Panc1 (cell line): ENCODE measurements at regions not wholly inside any gene's neighbourhood (a gene's known extent, or its start where the extent isn't known, plus 50 kb on each side); places are given as distances from the start of the nearest gene placed in this dataset.

Source experiments
- ATAC-seq: fragments of 200-7000 bp; cut with Tn5 transposase; 2 replicates; pipeline ENCODE4 v1.9.1; 2020; ENCODE audit warnings: mild to moderate bottlenecking, moderate library complexity
- BruUV-seq: library from RNA; stranded (reverse); fragments of 400-500 nt; replicated peaks from 2 replicates; lab custom pipeline; 2021; lab: Mats Ljungman, UMichigan
- CTCF ChIA-PET: fragments of 300-600 bp; sonication (Branson Sonifier 250); formaldehyde crosslinking; loops from one replicate; lab custom pipeline; 2022; ENCODE audit warnings: antibody characterized with exemption; lab: Charles Lee
- POLR2A ChIA-PET: fragments of 300-600 bp; sonication (Branson Sonifier 250); formaldehyde crosslinking; loops from one replicate; lab custom pipeline; 2022; ENCODE audit warnings: antibody characterized with exemption; lab: Charles Lee
- DNase-seq: peaks from one replicate; pipeline ENCODE4 v3.0.0-alpha.2; 2010; ENCODE audit warnings: low read depth, low spot score
- H3K27ac ChIP-seq: 2 replicates; pipeline ENCODE4 v1.5.1; 2011; ENCODE audit warnings: mild to moderate bottlenecking, low read length, inconsistent platforms
- H3K27me3 ChIP-seq: fragments of 200-500 bp; sonication (Bioruptor generic); 2 replicates; pipeline ENCODE4 v1.6.0; 2014; ENCODE audit warnings: low read length, inconsistent platforms; ENCODE audit not compliant: control insufficient read depth, insufficient read depth
- H3K36me3 ChIP-seq: fragments of 200-500 bp; sonication (Bioruptor generic); 2 replicates; pipeline ENCODE4 v1.5.1; 2014; ENCODE audit warnings: inconsistent platforms, mild to moderate bottlenecking, low read length, moderate library complexity; ENCODE audit not compliant: control insufficient read depth, insufficient read depth
- H3K4me1 ChIP-seq: 2 replicates; pipeline ENCODE4 v1.5.1; 2011; ENCODE audit warnings: inconsistent platforms, mild to moderate bottlenecking, low read length, moderate library complexity; ENCODE audit not compliant: control insufficient read depth, insufficient read depth
- H3K4me3 ChIP-seq, 2 experiments: 2 replicates each; pipeline ENCODE4 v1.5.1; 2011 to 2012; ENCODE audit warnings: low read depth in 2 of 2, low read length in 2 of 2, mild to moderate bottlenecking in 2 of 2, inconsistent platforms in 1 of 2, moderate library complexity in 1 of 2
- H3K9me3 ChIP-seq: fragments of 200-500 bp; sonication (Bioruptor generic); 2 replicates; pipeline ENCODE4 v1.5.1; 2014; ENCODE audit warnings: low read depth, mild to moderate bottlenecking, inconsistent platforms, low read length, moderate library complexity; ENCODE audit not compliant: control insufficient read depth, insufficient read depth
- POLR2AphosphoS5 ChIP-seq: IDR thresholded peaks from 2 replicates; pipeline ENCODE4 v1.6.1; 2012; ENCODE audit warnings: mild to moderate bottlenecking, low read depth, low read length, moderate library complexity
- SIN3A ChIP-seq: IDR thresholded peaks from 2 replicates; pipeline ENCODE4 v1.6.1; 2012; ENCODE audit warnings: low read depth, mild to moderate bottlenecking, low read length, moderate library complexity, borderline replicate concordance; ENCODE audit not compliant: insufficient read depth
- TCF7L2 ChIP-seq: IDR thresholded peaks from 2 replicates; pipeline ENCODE4 v1.6.1; 2011; ENCODE audit warnings: mild to moderate bottlenecking, low read depth, low read length, inconsistent platforms
- in situ Hi-C: cut with HindIII; loops from 2 replicates; pipeline ENCODE4 v1.10.0; 2016; ENCODE audit warnings: low sequenced_read_pairs, low pct_unique_long_range_greater_than_20kb
- intact Hi-C: fragments of 100-400 bp; cut with micrococcal nuclease; formaldehyde crosslinking; loops from one replicate; pipeline ENCODE4 v1.10.0; 2022; ENCODE audit not compliant: unreplicated experiment
- TF ChIP-seq, protein P1 (sequence below), 2 experiments: IDR thresholded peaks; 2 replicates each; pipeline ENCODE4 v1.6.1; 2011 to 2012; ENCODE audit warnings: low read depth in 2 of 2, control low read depth in 1 of 2, low read length in 1 of 2, mild to moderate bottlenecking in 1 of 2, moderate library complexity in 1 of 2; ENCODE audit not compliant: insufficient read depth in 1 of 2
- TF ChIP-seq, protein P2 (sequence below): fragments of 450-650 bp; IDR thresholded peaks from 2 replicates; pipeline ENCODE4 v1.5.1; 2017; ENCODE audit warnings: mild to moderate bottlenecking

DNA sequence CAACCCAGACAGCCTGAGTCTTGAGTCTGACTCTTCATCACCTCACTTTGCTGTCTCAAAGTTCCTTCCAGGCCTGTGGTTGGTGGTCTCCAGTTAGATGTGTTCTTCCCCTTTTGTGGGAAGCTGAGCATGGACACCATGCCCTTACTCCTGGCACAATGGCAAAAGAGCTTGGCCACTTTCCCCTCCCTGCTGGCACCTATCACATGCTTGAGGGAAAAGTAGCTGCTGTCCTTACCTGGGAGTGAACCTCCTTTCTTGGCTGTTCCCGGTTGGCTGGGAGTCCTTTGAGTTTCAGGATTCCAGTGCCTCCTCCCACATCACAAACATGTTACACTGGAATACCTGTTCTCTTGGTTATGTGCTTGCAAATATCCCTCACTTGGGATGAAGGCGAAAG, 97.8 kb downstream of the GATA6 start:
- DNase-seq (no peak), ATAC-seq (no peak)
- in situ Hi-C loops = no loop called here
- Histone ChIP-seq H3K27ac (no peak overlapping the region), H3K9me3 (no peaks in the 10 kb centered on the region), H3K27me3 (no peaks in the 10 kb centered on the region), H3K4me3 (no peak overlapping the region), H3K36me3 (no peaks in the 10 kb centered on the region), H3K4me1 (no peaks in the 10 kb centered on the region)
- ChIA-PET CTCF (no interaction called here), POLR2A (no interaction called here)
- intact Hi-C loops = no loop called here
- no TSS peak for BruUV-seq
- no peak for TF ChIP-seq SIN3A

DNA sequence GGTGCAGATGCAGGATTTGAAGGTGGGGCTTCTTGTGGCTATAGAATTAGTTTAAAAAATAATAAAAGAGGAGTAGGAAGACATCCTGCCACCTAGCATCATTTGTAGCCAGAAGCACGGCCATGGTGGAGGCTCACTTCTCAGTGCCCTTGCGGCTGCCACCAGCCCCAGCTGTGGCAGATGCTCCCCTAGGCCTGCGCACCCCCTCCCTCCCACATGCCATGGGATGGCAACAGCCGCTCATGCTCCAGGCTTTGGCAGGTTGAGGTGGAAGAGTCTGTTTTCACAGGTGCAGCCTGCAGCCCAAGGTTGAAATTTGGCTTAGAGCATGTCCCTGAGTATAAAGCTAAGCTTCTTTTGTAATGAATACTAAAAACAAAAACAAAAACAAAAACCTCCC, 96.4 kb downstream of the GATA6 start:
- Histone ChIP-seq H3K36me3 (no peaks in the 10 kb centered on the region), H3K4me1 (no peaks in the 10 kb centered on the region), H3K9me3 (no peaks in the 10 kb centered on the region), H3K27ac (no peak overlapping the region), H3K27me3 (no peaks in the 10 kb centered on the region), H3K4me3 (no peak overlapping the region)
- CTCF ChIA-PET = no interaction called here
- intact Hi-C loops (no loop called here), in situ Hi-C loops (no loop called here)
- DNase-seq = no peak
- POLR2A ChIA-PET = no interaction called here
- no TSS peak for BruUV-seq
- ATAC-seq = no peak
- TF ChIP-seq, protein P1, sequence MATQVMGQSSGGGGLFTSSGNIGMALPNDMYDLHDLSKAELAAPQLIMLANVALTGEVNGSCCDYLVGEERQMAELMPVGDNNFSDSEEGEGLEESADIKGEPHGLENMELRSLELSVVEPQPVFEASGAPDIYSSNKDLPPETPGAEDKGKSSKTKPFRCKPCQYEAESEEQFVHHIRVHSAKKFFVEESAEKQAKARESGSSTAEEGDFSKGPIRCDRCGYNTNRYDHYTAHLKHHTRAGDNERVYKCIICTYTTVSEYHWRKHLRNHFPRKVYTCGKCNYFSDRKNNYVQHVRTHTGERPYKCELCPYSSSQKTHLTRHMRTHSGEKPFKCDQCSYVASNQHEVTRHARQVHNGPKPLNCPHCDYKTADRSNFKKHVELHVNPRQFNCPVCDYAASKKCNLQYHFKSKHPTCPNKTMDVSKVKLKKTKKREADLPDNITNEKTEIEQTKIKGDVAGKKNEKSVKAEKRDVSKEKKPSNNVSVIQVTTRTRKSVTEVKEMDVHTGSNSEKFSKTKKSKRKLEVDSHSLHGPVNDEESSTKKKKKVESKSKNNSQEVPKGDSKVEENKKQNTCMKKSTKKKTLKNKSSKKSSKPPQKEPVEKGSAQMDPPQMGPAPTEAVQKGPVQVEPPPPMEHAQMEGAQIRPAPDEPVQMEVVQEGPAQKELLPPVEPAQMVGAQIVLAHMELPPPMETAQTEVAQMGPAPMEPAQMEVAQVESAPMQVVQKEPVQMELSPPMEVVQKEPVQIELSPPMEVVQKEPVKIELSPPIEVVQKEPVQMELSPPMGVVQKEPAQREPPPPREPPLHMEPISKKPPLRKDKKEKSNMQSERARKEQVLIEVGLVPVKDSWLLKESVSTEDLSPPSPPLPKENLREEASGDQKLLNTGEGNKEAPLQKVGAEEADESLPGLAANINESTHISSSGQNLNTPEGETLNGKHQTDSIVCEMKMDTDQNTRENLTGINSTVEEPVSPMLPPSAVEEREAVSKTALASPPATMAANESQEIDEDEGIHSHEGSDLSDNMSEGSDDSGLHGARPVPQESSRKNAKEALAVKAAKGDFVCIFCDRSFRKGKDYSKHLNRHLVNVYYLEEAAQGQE (IDR thresholded peaks at IDR 0.05; ENCODE audit: insufficient read depth in 1 of 2, low read depth in 2 of 2, low read length in 1 of 2) = no peak
- TF ChIP-seq SIN3A (no peak), TCF7L2 (no peak), POLR2AphosphoS5 (no peak)
- TF ChIP-seq, protein P2, sequence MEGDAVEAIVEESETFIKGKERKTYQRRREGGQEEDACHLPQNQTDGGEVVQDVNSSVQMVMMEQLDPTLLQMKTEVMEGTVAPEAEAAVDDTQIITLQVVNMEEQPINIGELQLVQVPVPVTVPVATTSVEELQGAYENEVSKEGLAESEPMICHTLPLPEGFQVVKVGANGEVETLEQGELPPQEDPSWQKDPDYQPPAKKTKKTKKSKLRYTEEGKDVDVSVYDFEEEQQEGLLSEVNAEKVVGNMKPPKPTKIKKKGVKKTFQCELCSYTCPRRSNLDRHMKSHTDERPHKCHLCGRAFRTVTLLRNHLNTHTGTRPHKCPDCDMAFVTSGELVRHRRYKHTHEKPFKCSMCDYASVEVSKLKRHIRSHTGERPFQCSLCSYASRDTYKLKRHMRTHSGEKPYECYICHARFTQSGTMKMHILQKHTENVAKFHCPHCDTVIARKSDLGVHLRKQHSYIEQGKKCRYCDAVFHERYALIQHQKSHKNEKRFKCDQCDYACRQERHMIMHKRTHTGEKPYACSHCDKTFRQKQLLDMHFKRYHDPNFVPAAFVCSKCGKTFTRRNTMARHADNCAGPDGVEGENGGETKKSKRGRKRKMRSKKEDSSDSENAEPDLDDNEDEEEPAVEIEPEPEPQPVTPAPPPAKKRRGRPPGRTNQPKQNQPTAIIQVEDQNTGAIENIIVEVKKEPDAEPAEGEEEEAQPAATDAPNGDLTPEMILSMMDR = no peak

DNA sequence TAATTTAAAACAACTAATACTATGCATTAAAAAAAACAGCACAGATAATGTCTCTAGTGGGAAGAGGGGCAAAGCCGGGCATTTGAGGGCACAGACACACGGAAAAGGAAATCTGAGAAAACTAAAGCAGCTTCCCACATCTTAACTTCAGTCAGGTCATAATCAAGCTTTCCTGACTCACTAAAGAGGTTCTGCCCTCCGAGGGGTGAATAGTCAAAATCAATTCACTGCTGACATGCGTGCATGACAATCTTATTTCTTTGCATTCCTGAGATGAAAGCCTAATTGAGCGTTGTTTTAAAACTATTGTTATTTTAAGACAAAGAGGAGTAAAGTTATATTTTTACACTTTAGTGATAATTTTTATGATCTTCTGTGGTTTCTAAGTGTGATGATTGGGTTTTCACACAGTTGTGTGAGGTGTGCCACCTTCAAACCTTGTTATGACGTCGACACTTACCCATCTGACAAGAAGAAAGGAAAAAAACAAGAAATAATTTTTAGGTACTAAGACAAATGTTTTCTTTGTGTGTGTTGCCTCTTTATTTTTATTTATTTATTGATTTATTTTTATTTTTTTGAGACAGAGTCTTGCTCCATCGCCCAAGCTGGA, 90.9 kb downstream of the GATA6 start:
- in situ Hi-C loops = no loop called here
- POLR2A ChIA-PET = no interaction called here
- no peak for DNase-seq
- H3K4me1 ChIP-seq = no peaks in the 10 kb centered on the region
- no peaks in the 10 kb centered on the region for H3K36me3 ChIP-seq
- BruUV-seq = no TSS peak
- no peak for ATAC-seq
- no peak for TF ChIP-seq TCF7L2
- TF ChIP-seq, protein P1 (IDR thresholded peaks at IDR 0.05; ENCODE audit: insufficient read depth in 1 of 2, low read depth in 2 of 2, low read length in 1 of 2) = no peak
- no peak for TF ChIP-seq POLR2AphosphoS5
- no peak for TF ChIP-seq SIN3A
- TF ChIP-seq, protein P2 = no peak
- no peak overlapping the region for H3K4me3 ChIP-seq
- no peak overlapping the region for H3K27ac ChIP-seq
- no peaks in the 10 kb centered on the region for H3K9me3 ChIP-seq
- no peaks in the 10 kb centered on the region for H3K27me3 ChIP-seq
- intact Hi-C loops = no loop called here
- CTCF ChIA-PET = no interaction called here
